ENCODE measurements at regions not wholly inside any gene's neighbourhood (a gene's known extent, or its start where the extent isn't known, plus 50 kb on each side); places are given as distances from the start of the nearest gene placed in this dataset.

- intact Hi-C loops (cut with DNase I; ENCODE audit: low total_unique reads), result no loop called here
- WGBS, 2 donors, result 81 to 94% methylated on average over 3 of the region's 3 CpGs
- no peak overlapping the region for H3K4me3 ChIP-seq (ENCODE audit: low read depth, poor library complexity, severe bottlenecking)
- TF ChIP-seq POLR2A (IDR thresholded peaks at IDR 0.05), result no peak
- TF ChIP-seq CTCF (IDR thresholded peaks at IDR 0.05), result no peak
- no peak for DNase-seq (ENCODE audit: low spot score in 2 of 2)
Observed at GRCh38 chr2:188909036-188909435, 65.1 kb upstream of the COL3A1 start.

DNA sequence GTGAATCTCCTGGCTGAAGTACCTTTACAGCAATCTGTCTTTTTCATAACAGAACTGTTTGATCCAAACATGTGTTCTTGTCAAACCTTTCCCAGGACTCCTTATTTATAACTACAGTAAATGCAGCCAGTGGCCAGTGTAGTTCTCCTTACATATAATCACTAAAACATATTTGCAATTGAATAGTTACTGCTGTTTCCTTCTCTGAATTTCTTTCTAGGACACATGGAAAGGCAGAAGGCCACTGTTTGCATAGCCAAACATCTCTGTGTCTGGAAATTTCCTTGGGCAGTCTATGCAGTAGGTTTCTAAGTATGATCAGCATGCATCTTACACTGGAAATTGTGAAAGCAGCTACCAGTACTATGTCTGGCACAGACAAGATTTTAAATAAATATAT, 57.4 kb upstream of the COL3A1 start:
- TF ChIP-seq CTCF (IDR thresholded peaks at IDR 0.05) (no peak), POLR2A (IDR thresholded peaks at IDR 0.05) (no peak)
- DNase-seq (ENCODE audit: low spot score in 2 of 2), result no peak
- intact Hi-C loops (cut with DNase I; ENCODE audit: low total_unique reads), result no loop called here
- H3K4me3 ChIP-seq (ENCODE audit: low read depth, poor library complexity, severe bottlenecking), result no peak overlapping the region

DNA sequence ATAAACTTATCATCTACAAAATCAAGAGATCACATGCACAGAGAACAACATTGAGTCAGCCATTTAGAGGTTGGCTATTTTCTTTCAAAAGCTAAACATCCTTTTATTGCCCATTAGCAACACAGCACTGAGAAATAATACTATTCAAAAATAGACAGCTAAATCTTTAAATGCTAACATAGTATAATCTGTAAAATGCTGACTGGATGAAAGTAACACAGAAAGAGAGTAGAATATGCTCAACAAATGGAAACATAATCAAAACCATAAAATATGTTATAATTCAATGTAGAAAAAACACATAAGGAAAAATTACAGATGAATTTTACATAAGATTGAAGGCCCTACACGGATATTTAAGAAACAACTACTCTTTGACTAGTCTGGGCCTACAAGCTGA, 56.5 kb upstream of the COL3A1 start:
- DNase-seq (ENCODE audit: low spot score in 2 of 2), result no peak
- WGBS, 2 donors, result 71 to 78% methylated on average over 1 of the region's 1 CpG
- no peak overlapping the region for H3K4me3 ChIP-seq (ENCODE audit: low read depth, poor library complexity, severe bottlenecking)
- intact Hi-C loops (cut with DNase I; ENCODE audit: low total_unique reads), result no loop called here
- no peak for TF ChIP-seq POLR2A (IDR thresholded peaks at IDR 0.05)
- no peak for TF ChIP-seq CTCF (IDR thresholded peaks at IDR 0.05)

GRCh38 chr2:188919824-188920223, 54.3 kb upstream of the COL3A1 start:
- intact Hi-C loops (cut with DNase I; ENCODE audit: low total_unique reads), result no loop called here
- WGBS, 2 donors, result 76 to 92% methylated on average over 2 of the region's 2 CpGs
- H3K4me3 ChIP-seq (ENCODE audit: low read depth, poor library complexity, severe bottlenecking), result no peak overlapping the region
- DNase-seq (ENCODE audit: low spot score in 2 of 2), result no peak
- TF ChIP-seq CTCF (IDR thresholded peaks at IDR 0.05), result no peak
- no peak for TF ChIP-seq POLR2A (IDR thresholded peaks at IDR 0.05)

- 84% methylated on average over 1 of the region's 1 CpG for WGBS, 2 donors
- TF ChIP-seq POLR2A (IDR thresholded peaks at IDR 0.05) (no peak), CTCF (IDR thresholded peaks at IDR 0.05) (no peak)
- intact Hi-C loops (cut with DNase I; ENCODE audit: low total_unique reads), result no loop called here
- no peak overlapping the region for H3K4me3 ChIP-seq (ENCODE audit: low read depth, poor library complexity, severe bottlenecking)
- no peak for DNase-seq (ENCODE audit: low spot score in 2 of 2)
Observed at GRCh38 chr2:188922191-188922590, 52.0 kb upstream of the COL3A1 start.
